H1 (cell line): ENCODE measurements at regions not wholly inside any gene's neighbourhood (a gene's known extent, or its start where the extent isn't known, plus 50 kb on each side); places are given as distances from the start of the nearest gene placed in this dataset.

ENCODE experiments used
- CTCF ChIA-PET: fragments of 300-600 bp; sonication (Branson Sonifier 250); formaldehyde crosslinking; loops from one replicate; lab custom pipeline; 2021; ENCODE audit not compliant: partially characterized antibody; lab: Charles Lee
- POLR2A ChIA-PET: fragments of 300-600 bp; sonication (Branson Sonifier 250); formaldehyde crosslinking; loops from one replicate; lab custom pipeline; 2021; ENCODE audit warnings: inconsistent platforms; ENCODE audit not compliant: partially characterized antibody; lab: Charles Lee
- DNase-seq, 2 experiments: peaks; one replicate each; pipeline versions ENCODE4 v3.0.0 to v3.0.0-alpha.2; 2010 to 2022; ENCODE audit warnings: low spot score in 2 of 2, low read depth in 1 of 2, mixed read lengths in 1 of 2
- FAIRE-seq: peaks from 2 replicates; lab custom pipeline; 2011; peaks lifted over from hg19 to GRCh38; lab: Jason Lieb, UNC
- H2AFZ ChIP-seq: 2 replicates; pipeline ENCODE4 v1.8.1; 2012; ENCODE audit warnings: low read length, inconsistent platforms
- H2AK5ac ChIP-seq: 2 replicates; pipeline ENCODE4 v1.6.1; 2013; ENCODE audit warnings: low read depth, low read length
- H2BK120ac ChIP-seq: replicated peaks from 2 replicates; pipeline ENCODE3; 2013; ENCODE audit warnings: low read depth, low read length, inconsistent platforms
- H2BK12ac ChIP-seq: 2 replicates; pipeline ENCODE4 v1.6.1; 2013; ENCODE audit warnings: low read depth, low read length
- H2BK15ac ChIP-seq: 2 replicates; pipeline ENCODE4 v1.6.1; 2013; ENCODE audit warnings: low read length
- H2BK20ac ChIP-seq: 2 replicates; pipeline ENCODE4 v1.6.1; 2013; ENCODE audit warnings: low read length
- H2BK5ac ChIP-seq: 2 replicates; pipeline ENCODE4 v1.6.1; 2013; ENCODE audit warnings: low read depth, low read length
- H3K14ac ChIP-seq: 2 replicates; pipeline ENCODE4 v1.6.1; 2013; ENCODE audit warnings: inconsistent platforms; ENCODE audit not compliant: insufficient read length
- H3K18ac ChIP-seq: 2 replicates; pipeline ENCODE4 v1.6.1; 2013; ENCODE audit warnings: low read length; ENCODE audit errors: extremely low read depth
- H3K23ac ChIP-seq: 2 replicates; pipeline ENCODE4 v1.6.1; 2013; ENCODE audit warnings: inconsistent platforms; ENCODE audit not compliant: insufficient read length
- H3K23me2 ChIP-seq: 2 replicates; pipeline ENCODE4 v1.6.1; 2013; ENCODE audit warnings: low read depth, low read length
- H3K27ac ChIP-seq: 2 replicates; pipeline ENCODE4 v1.6.1; 2011; ENCODE audit warnings: low read depth, low read length, inconsistent platforms
- H3K27me3 ChIP-seq, 4 experiments: replicated peaks in 1 of 4; 1 replicate in 1 of 4; 2 replicates in 3 of 4; pipeline versions ENCODE4 v1.6.1 to v1.8.1; 2011 to 2013; ENCODE audit warnings: low read length in 3 of 4, mild to moderate bottlenecking in 3 of 4, inconsistent platforms in 2 of 4, mixed read lengths in 2 of 4, moderate library complexity in 1 of 4; ENCODE audit not compliant: control insufficient read depth in 3 of 4, insufficient read depth in 3 of 4; ENCODE audit errors: extremely low read depth in 1 of 4
- H3K36me3 ChIP-seq, 4 experiments: 2 replicates each; pipeline versions ENCODE4 v1.6.1 to v1.8.1; 2011 to 2013; ENCODE audit warnings: mild to moderate bottlenecking in 4 of 4, low read length in 3 of 4, moderate library complexity in 2 of 4, control low read depth in 1 of 4, inconsistent platforms in 1 of 4; ENCODE audit not compliant: insufficient read depth in 4 of 4, control insufficient read depth in 2 of 4
- H3K4ac ChIP-seq: replicated peaks from 2 replicates; pipeline ENCODE3; 2013; ENCODE audit warnings: low read length, low read depth, mixed read lengths, inconsistent platforms; ENCODE audit not compliant: insufficient read length
- H3K4me1 ChIP-seq, 4 experiments: replicated peaks in 1 of 4; 1 replicate in 1 of 4; 2 replicates in 3 of 4; pipeline versions ENCODE4 v1.6.1 to v1.8.1; 2011 to 2013; ENCODE audit warnings: low read length in 3 of 4, inconsistent platforms in 2 of 4, mixed read lengths in 1 of 4; ENCODE audit not compliant: insufficient read depth in 4 of 4, control insufficient read depth in 3 of 4
- H3K4me2 ChIP-seq, 2 experiments: 2 replicates each; pipeline versions ENCODE4 v1.6.1 to v1.8.1; 2011 to 2013; ENCODE audit warnings: low read depth in 2 of 2, low read length in 2 of 2, control low read depth in 1 of 2, inconsistent platforms in 1 of 2, mild to moderate bottlenecking in 1 of 2; ENCODE audit not compliant: insufficient read depth in 1 of 2
- H3K4me3 ChIP-seq, 4 experiments: fragments of 200-600, 300-600 bp in 1 of 4; sonication (generic), shearing (Covaris generic), sonication (Bioruptor Twin) in 1 of 4; 2 replicates each; pipeline versions ENCODE4 v1.5.1 to v1.8.1; 2011 to 2016; ENCODE audit warnings: low read length in 4 of 4, low read depth in 3 of 4, control low read depth in 2 of 4, inconsistent platforms in 2 of 4, mild to moderate bottlenecking in 2 of 4, mixed read lengths in 1 of 4, moderate library complexity in 1 of 4; ENCODE audit not compliant: insufficient read depth in 2 of 4; ENCODE audit errors: extremely low read depth in 1 of 4
- H3K56ac ChIP-seq: replicated peaks from 2 replicates; pipeline ENCODE3; 2013; ENCODE audit warnings: low read depth, mild to moderate bottlenecking, mixed read lengths, low read length, inconsistent platforms; ENCODE audit not compliant: insufficient read length
- H3K79me1 ChIP-seq: 2 replicates; pipeline ENCODE4 v1.6.1; 2013; ENCODE audit warnings: low read depth, low read length, control low read depth
- H3K79me2 ChIP-seq, 2 experiments: 2 replicates each; pipeline versions ENCODE4 v1.6.1 to v1.8.1; 2012 to 2013; ENCODE audit warnings: low read length in 2 of 2, mild to moderate bottlenecking in 2 of 2, inconsistent platforms in 1 of 2; ENCODE audit not compliant: insufficient read depth in 2 of 2, control insufficient read depth in 1 of 2
- H3K9ac ChIP-seq, 4 experiments: replicated peaks in 1 of 4; 1 replicate in 1 of 4; 2 replicates in 3 of 4; pipeline versions ENCODE4 v1.6.1 to v1.8.1; 2011 to 2013; ENCODE audit warnings: low read depth in 3 of 4, low read length in 3 of 4, control low read depth in 2 of 4, mild to moderate bottlenecking in 2 of 4, moderate library complexity in 2 of 4, inconsistent platforms in 1 of 4; ENCODE audit errors: extremely low read depth in 1 of 4
- H3K9me3 ChIP-seq, 2 experiments: 2 replicates each; pipeline versions ENCODE4 v1.6.1 to v1.8.1; 2012 to 2013; ENCODE audit warnings: mild to moderate bottlenecking in 2 of 2, moderate library complexity in 2 of 2, control low read depth in 1 of 2, inconsistent platforms in 1 of 2, low read depth in 1 of 2, low read length in 1 of 2, mixed read lengths in 1 of 2; ENCODE audit not compliant: insufficient read depth in 2 of 2
- H4K20me1 ChIP-seq, 2 experiments: replicated peaks in 1 of 2; 2 replicates each; pipeline versions ENCODE3 to v1.8.1; 2011 to 2013; ENCODE audit warnings: inconsistent platforms in 2 of 2, low read length in 2 of 2, mild to moderate bottlenecking in 1 of 2; ENCODE audit not compliant: insufficient read depth in 2 of 2, control insufficient read depth in 1 of 2
- H4K5ac ChIP-seq: 2 replicates; pipeline ENCODE4 v1.6.1; 2013; ENCODE audit warnings: low read length, low read depth, mixed read lengths, inconsistent platforms; ENCODE audit not compliant: insufficient read length
- H4K8ac ChIP-seq: 2 replicates; pipeline ENCODE4 v1.8.0; 2013; ENCODE audit warnings: mild to moderate bottlenecking, moderate library complexity, low read length, inconsistent platforms; ENCODE audit not compliant: insufficient read depth; ENCODE audit errors: extremely low read depth
- H4K91ac ChIP-seq: replicated peaks from 2 replicates; pipeline ENCODE3; 2013; ENCODE audit warnings: low read length, mixed read lengths, inconsistent platforms; ENCODE audit not compliant: insufficient read length
- ASH2L ChIP-seq: fragments of 200-600, 300-600 bp; sonication (generic); IDR thresholded peaks from one replicate; pipeline ENCODE4 v1.7.1; 2017; ENCODE audit warnings: low read length
- CBX5 ChIP-seq: fragments of 300-800, 300-1000 bp; sonication (generic); IDR thresholded peaks from 2 replicates; pipeline ENCODE4 v1.7.1; 2016; ENCODE audit warnings: antibody characterized with exemption, low read length, low read depth
- GABPA ChIP-seq: IDR thresholded peaks from 2 replicates; pipeline ENCODE4 v1.6.1; 2011; ENCODE audit warnings: mild to moderate bottlenecking, low read length, moderate library complexity, borderline replicate concordance; ENCODE audit not compliant: insufficient read depth
- GTF2F1 ChIP-seq: IDR thresholded peaks from 2 replicates; pipeline ENCODE4 v1.6.1; 2012; ENCODE audit warnings: low read depth, low read length, improper control_type of control experiment, borderline replicate concordance
- HDAC6 ChIP-seq: IDR thresholded peaks from one replicate; pipeline ENCODE4 v1.7.1; 2012; ENCODE audit warnings: low read depth, mild to moderate bottlenecking, inconsistent platforms, low read length, moderate library complexity
- MAFK ChIP-seq: IDR thresholded peaks from 2 replicates; pipeline ENCODE4 v1.6.1; 2012; ENCODE audit warnings: low read depth, mild to moderate bottlenecking, improper control_type of control experiment, low read length
- NRF1 ChIP-seq: IDR thresholded peaks from 2 replicates; pipeline ENCODE4 v1.6.1; 2011; ENCODE audit warnings: mild to moderate bottlenecking, low read depth, low read length, improper control_type of control experiment
- POLR2AphosphoS5 ChIP-seq: IDR thresholded peaks from 2 replicates; pipeline ENCODE4 v1.6.1; 2011; ENCODE audit warnings: low read depth, low read length
- SIX5 ChIP-seq: IDR thresholded peaks from 2 replicates; pipeline ENCODE4 v1.6.1; 2011; ENCODE audit warnings: mild to moderate bottlenecking, low read depth, low read length
- TAF7 ChIP-seq: optimal IDR thresholded peaks from 2 replicates; pipeline ENCODE3; 2011; ENCODE audit warnings: low read depth, mild to moderate bottlenecking, inconsistent platforms, low read length, moderate library complexity, borderline replicate concordance
- TBP ChIP-seq: IDR thresholded peaks from 2 replicates; pipeline ENCODE4 v1.6.1; 2011; ENCODE audit warnings: low read depth, low read length, improper control_type of control experiment
- WGBS, 2 experiments: shearing (Covaris generic) in 1 of 2; methylation state at CpG; one replicate each; pipeline versions ENCODE4 v1.1.6 to v1.1.7; 2013 to 2015; ENCODE audit warnings: low lambda C conversion rate in 2 of 2, mixed read lengths in 2 of 2, inconsistent platforms in 1 of 2, low coverage in 1 of 2, missing lambda C conversion rate in 1 of 2; ENCODE audit not compliant: insufficient replicate concordance in 2 of 2, insufficient coverage in 1 of 2, insufficient read length in 1 of 2; ENCODE audit errors: extremely low coverage in 1 of 2, missing lambda C conversion rate in 1 of 2; 5-methylcytosine and 5-hydroxymethylcytosine counted together
- TF ChIP-seq, protein P1 (sequence below): IDR thresholded peaks from 2 replicates; pipeline ENCODE4 v1.6.1; 2012; ENCODE audit warnings: inconsistent platforms

DNA sequence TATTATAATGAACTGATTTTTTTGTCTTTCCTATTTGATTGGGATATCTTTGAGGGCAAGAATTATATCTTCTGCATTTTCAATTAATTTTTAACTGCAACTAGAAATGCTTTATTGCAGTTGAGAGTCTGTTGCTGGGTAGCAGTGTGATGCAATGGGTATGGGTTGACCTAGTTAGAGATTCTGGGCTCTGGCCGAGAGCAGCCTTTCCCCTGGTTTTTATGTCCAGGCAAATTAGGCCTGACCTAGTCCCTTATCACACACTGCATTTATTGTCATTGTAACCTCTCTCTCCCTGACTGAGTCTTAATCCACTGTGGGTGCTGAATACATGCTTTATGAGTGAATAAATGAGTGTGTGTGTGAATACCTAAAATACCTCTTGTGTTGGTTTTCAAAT lies 206.4 kb upstream of the PTGFR start:
- H2BK20ac ChIP-seq: no peak overlapping the region
- no peak overlapping the region for H2BK120ac ChIP-seq
- no peaks in the 10 kb centered on the region for H3K9me3 ChIP-seq
- H3K27me3 ChIP-seq: no peaks in the 10 kb centered on the region
- POLR2A ChIA-PET: no interaction called here
- no peaks in the 10 kb centered on the region for H3K36me3 ChIP-seq
- no peak overlapping the region for H3K56ac ChIP-seq
- no peak overlapping the region for H3K27ac ChIP-seq
- FAIRE-seq (no peak), DNase-seq (no peak)
- 82% methylated on average over 1 of the region's 1 CpG; no CpG with 5 or more reads in 1 of the 2 experiments for WGBS, 2 experiments
- CTCF ChIA-PET: interaction anchor here (0.8 kb wide), 1 partner anchor 9 kb away, joined by 3 read pairs; no protein-coding TSS in a partner anchor
- no peak overlapping the region for H4K8ac ChIP-seq
- H2BK12ac ChIP-seq: no peak overlapping the region
- H3K4me2 ChIP-seq: no peak overlapping the region
- no peaks in the 10 kb centered on the region for H3K79me2 ChIP-seq
- no peaks in the 10 kb centered on the region for H3K79me1 ChIP-seq
- no peak overlapping the region for H2AK5ac ChIP-seq
- no peak overlapping the region for H4K5ac ChIP-seq
- no peak overlapping the region for H2BK15ac ChIP-seq
- H3K18ac ChIP-seq: no peak overlapping the region
- no peak overlapping the region for H2BK5ac ChIP-seq
- no peak overlapping the region for H2AFZ ChIP-seq
- H3K23me2 ChIP-seq: no peaks in the 10 kb centered on the region
- no peak overlapping the region for H4K91ac ChIP-seq
- H3K23ac ChIP-seq: no peak overlapping the region
- no peaks in the 10 kb centered on the region for H3K4me1 ChIP-seq
- no peaks in the 10 kb centered on the region for H4K20me1 ChIP-seq
- no peak overlapping the region for H3K4me3 ChIP-seq
- no peak overlapping the region for H3K4ac ChIP-seq
- no peak overlapping the region for H3K14ac ChIP-seq
- H3K9ac ChIP-seq: no peak overlapping the region
- no peak for TF ChIP-seq ASH2L
- no peak for TF ChIP-seq NRF1
- no peak for TF ChIP-seq TBP
- no peak for TF ChIP-seq HDAC6
- TF ChIP-seq SIX5: no peak
- TF ChIP-seq, protein P1, sequence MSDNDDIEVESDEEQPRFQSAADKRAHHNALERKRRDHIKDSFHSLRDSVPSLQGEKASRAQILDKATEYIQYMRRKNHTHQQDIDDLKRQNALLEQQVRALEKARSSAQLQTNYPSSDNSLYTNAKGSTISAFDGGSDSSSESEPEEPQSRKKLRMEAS: no peak
- TF ChIP-seq POLR2AphosphoS5: no peak
- TF ChIP-seq MAFK: no peak
- TF ChIP-seq GTF2F1: no peak
- TF ChIP-seq CBX5: no peak
- TF ChIP-seq GABPA: no peak
- TF ChIP-seq TAF7: no peak
